Skin of body (tissue), 1 donor: ENCODE measurements at regions not wholly inside any gene's neighbourhood (a gene's known extent, or its start where the extent isn't known, plus 50 kb on each side); places are given as distances from the start of the nearest gene placed in this dataset.
"Not testable (repeated sequence)": the region's sequence is repeated elsewhere in the genome, so short reads cannot be mapped to it uniquely, and the experiment has no call there.

ENCODE experiments used
- DNase-seq: peaks from one replicate; lab custom pipeline; 2025; lab: John Stamatoyannopoulos, UW

DNA sequence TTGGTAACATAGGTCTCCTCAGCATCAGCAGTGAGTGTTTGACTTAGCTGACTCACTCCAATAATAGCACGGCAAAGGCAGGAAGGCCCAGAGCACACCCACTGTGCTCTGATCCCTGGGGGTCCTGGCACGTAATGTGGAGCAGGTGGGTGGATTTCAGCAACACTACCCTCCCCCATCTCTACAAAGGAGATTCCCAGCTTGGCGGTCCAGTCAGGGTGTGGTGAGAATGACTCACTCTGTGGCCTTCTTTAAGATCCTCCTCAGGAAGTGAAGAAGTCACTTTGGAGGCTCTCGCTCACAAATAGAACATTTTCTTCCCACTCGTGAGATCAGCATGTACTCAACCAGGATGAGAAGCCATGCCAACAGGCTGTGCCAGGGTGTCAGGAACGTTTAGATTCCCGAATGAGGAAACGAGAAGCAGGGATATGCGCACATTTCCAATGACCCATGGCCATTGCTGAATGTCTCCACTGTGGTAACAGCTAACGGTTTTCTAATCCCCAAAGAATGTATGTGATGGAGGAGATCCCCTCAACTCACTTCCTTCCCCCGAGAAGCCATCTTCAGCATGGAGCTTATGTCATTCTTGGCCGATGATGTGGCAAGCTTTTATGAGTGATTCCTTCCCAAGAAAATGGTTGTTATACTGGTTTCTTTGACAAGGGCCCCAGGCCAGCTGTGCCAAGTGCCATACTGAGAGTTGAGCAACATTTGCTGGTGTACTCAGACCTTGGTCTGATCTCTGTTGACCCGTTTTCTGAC, 365.2 kb downstream of the C16orf95 start:
- DNase-seq: no peak

DNA sequence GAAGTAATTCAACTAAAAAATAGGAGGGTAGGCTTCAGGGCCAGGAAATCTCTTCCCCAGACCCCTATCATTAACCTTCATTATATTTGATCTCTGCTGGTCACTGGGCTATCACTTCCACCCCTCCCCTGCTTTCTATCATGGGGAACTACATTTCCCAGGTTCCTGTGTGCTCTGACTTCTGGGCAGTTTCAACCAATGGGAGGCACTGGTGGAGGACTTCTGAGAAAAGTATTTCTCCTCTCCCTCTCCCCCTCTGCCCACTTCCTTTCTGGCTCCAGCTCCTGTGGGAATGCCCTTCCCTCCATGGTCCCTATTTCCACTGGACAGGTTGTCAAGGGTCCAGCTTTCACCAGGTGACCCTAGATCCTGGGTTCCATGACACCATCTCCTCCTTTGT, 364.4 kb downstream of the C16orf95 start:
- no peak for DNase-seq

DNA sequence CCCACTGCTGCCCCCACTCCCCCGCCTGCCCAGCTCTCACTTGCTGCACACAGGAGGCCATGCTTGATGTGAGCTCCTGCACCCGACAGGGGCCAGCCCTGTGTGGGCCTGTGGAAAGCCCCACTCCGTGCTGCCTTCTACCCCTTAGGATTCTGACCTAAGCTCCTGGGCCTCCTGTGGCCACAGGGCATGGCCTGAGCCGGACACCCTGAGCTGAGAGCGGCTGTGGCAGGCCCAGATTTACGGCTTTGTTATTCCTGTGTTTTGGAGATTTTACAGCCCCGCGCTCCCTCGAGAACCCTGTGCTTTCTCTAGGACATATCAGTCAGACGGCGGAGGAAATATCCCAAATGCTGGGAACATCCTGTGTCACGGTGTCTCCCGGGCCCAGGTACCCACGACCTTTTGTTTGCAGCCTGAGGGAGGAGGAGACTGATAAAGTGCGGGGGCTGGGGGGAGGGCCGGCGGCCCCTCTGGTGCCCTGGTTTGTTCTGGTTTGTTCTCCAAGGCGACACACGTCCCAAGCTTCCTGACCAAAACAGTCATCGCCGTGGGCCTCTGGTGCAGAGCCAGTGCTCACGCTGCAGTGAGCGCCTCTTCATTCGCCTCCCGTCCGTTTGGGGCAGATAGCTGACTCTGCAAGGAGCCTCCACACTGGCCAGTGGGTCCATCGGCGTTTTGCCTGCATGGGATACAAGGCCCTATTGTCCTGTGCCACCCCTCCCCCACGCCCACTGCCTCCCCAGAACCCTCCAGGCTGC, 363.4 kb downstream of the C16orf95 start:
- DNase-seq: no peak

DNA sequence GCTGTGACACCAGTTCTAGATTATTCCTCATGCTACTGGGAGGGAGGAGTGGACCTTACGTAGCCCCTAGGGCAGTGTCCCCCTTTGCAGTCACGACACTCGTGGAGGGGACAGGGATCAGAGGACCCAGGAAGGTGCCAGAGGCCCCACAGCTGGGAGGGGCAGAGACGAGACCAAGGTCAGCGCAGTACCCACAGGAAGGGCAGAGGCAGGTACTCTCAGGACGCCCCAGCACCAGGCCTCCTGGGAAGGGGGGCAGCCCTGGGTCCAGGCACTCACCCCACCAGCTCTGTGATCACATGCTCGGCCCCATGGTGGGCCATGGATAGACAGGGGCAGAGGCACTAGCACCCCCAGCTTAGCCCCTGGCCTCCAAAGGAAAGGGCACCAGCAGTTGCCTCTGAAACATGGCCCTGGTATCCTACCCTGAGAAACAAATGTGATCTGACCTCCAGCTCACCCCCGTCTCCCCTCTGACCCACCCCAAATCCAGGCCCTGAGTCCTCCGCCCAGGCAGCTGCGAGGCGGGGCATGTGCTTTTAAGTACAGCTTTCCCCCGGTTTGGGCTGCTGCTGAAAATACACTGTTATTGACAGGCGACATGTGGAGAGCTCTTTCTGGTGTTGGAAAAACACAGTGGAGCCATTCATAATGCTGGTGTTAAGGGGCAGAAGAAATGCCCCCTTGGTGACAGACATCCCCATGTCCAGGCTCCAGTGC, 361.9 kb downstream of the C16orf95 start:
- no peak for DNase-seq

DNA sequence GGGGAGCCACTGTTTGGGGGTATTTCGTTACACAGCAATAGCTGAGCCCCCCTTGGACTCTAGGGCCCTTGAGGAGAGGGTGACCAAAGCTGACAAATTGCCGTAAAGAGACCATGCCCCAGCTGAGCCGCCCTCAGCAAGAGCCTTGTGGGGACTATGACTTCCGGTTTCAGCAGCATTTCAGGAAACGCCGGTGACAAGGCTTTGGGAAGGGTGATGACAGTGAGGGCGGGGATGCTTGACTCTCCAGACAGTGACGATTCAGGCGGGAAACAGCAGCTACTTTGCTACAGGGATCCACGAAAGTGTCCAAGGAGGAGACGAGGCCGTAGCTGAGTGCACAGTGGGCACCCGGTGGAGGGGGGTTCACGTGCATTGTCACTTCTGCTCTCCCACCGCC, 360.8 kb downstream of the C16orf95 start:
- DNase-seq: no peak

DNA sequence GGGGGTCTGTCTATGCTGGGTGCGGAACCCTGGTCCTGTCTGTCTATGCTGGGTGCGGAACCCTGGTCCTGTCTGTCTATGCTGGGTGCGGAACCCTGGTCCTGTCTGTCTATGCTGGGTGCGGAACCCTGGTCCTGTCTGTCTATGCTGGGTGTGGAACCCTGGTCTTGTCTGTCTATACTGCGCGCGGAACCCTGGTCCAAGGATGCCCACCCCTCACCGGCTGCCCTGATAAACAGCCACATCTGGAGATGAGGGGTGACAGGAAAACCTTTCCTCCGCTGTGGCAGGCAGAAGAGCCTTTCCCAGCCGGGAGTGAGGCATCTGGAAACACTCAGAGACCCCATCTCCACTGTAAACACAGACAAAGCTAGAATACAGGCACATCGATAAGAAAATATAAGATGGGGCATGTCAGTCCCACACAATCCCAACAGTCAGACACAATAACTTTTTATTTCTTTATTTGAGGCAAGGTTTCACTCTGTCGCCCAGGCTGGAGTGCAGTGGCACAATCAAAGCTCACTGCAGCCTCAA, 359.5 kb downstream of the C16orf95 start:
- DNase-seq: not testable (repeated sequence)

DNA sequence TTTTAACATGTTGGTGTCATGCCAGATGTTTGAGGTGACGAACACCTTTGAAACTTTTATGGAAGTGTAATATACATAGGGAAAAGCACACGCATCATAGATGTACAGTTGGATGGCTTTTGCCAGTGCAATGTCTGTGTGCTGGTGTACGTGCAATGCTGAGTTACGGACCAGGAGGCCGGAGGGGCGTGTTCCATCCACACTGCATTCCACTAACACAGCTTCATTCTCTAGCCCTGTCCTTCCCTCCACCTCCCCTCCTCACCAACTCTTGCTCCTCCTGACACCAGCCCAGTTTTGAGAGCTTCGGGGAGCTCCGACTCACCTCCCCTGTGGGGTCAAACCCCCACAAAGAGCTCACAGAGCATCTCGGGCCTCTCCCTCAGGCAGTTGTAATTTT, 358.8 kb downstream of the C16orf95 start:
- DNase-seq: no peak

DNA sequence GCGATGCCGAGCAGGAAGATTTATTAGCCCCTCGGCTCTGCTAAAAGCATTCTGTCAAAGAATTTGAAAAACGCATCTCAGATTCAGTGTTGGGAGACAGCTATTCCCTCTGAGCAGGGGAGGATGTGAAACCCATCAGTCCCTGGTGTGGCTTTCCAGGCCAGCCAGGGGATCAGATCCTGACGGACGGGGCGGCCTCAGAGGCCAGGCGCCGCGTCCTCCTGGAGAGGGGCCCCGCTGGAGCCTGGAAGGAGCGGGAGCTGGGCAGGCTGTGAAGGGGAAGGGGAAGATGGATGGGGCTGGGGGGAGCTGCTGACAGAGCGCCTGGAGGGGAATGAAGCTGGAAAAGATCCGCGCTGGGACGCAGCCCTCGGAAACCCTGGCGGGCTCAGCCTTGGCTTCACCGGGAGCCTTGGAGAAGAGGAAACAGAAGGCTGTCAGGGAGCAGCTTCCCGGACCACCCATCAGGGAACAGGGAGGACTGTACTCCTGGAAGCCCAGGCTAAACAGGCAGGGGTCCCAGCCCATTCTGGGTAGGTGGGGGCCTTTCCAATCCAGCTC, 358.0 kb downstream of the C16orf95 start:
- DNase-seq: peak; percentile 38

DNA sequence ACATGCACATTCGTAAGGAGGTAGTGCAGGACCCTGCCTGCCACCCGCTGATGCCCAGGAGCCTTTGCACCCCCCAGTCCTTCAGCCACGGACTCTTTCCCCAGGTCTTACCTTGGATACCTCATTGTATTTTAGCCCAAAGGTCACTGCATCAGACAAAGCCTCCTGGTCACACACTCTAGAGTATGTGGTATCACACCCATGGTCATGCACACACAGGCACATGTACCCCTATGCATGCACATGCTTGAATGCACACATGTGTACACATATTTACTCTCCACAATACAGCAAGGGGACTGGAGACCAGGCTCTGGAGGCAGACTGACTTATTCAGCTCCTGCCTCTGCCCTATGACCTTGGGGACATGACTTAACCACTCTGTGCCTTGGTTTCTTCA, 357.5 kb downstream of the C16orf95 start:
- no peak for DNase-seq

DNA sequence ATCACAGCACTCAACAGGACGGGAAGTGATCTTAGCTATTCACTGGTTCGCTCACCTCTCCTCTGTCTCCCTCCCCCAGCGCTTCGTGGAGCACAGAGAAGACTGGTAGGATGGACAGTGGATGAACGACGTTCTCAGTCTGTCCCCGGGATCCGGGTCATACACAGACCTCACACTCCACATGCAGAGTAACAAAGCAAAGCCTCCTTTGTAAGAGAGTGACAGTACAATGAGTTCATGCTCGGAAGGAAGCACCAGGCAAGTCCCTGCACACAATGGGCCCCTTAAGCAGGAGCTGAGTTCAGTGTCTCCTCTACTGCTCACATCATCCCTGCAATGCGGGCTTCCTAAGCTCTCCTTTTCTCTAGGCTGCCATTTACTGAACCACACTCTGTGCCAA, 356.9 kb downstream of the C16orf95 start:
- no peak for DNase-seq

DNA sequence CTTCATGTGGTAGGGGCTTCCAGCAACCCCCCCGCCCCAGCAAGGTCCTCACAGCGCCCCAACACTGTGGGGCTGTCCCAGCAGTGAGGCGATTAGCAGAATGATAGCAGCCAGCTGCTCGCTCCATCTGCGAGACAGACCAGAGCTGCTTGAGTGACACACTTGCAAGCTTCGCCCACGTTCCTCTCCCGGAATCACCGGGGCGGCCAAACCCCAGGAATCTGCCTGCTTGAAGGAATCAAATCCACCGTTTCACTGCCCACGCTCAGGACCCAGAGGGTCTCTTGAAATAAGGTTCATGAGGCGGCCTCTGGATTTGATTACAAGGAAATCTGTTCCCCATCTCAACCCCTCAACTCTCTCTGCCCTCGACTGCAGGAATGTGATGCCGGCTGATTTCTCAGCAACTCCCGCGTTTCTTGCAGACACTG, 356.0 kb downstream of the C16orf95 start:
- peak; percentile 48 for DNase-seq

DNA sequence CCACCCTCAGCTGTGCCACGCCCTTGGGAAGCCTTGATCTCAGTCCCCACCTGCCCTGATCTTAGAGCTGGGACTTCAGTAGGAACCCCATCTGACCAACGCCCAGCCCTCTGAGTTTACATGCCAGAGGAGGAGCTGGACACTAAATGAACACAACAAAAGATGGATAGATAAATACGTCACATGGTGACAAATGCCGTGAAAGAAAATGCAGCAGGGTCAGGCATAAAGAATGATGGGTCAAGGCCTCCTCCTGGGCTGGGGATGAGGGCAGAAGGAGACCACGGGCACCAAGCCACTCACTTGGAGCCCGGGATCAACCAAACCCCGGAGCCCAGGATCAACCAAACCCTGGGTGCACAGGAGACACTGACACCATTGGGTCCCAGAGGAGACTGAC, 354.9 kb downstream of the C16orf95 start:
- DNase-seq: no peak

DNA sequence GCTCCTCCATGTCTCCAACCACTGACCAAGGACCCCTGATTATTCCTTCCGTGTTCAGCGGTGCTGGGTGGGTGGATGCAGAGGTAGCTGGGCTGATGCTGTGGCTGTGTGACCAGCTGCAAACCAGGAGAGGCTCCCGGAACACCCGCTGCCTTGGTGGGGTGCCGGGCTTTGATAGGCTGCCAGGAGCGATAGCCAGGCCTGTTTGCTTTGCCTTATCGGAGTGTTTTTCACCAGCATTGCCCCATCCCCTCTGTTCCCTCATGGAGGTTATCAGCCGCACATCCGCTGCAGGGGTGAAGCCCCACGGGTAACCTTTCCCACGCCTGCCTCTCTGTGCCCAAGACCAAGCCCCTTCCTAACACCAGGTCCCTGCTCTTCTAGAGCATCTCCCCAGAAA, 354.3 kb downstream of the C16orf95 start:
- no peak for DNase-seq

DNA sequence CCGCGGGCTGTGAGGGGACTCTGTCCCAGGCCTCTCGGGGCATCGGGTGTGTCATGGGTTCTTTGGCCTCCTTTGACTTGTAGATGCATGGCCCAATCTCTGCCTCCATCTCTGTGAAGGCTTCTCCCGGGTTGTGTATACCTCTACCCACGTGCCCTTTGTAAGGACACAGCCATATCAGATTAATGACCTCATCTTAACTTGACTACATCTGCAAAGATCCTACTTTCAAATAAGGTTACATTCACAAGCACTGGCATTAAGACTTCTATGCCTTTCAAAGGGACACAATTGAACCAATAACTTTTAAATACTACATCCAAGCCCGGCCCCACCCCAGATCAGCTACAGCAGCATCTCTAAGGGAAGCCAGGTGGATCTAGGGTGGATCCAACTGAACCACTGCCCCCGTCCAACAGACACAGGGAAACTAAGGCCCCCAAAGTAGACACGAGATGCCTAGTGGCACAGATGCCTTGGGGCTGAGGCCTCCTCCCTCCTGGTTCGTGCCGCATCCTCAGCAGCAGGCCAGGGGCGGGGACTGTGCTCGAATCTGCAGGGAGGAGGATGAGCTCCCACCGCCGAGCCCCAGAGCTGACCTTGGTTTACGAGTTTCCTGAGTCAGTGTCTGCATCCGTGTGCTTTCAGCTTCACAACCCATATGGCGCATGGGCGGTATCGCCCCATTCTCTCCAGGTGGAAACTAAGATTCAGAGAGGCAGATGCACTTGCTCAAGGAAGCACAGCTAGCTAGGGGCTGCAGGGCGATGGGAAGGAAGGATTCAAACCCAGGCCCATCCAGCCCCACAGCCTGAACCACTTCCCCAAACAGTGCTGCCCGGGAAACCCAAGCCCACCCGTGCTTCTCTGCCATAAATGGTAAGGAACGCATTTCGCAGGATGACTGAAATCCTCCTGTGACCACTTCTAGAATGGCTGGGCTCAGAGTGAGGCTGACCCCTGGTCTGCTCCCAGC, 353.3 kb downstream of the C16orf95 start:
- DNase-seq: no peak

DNA sequence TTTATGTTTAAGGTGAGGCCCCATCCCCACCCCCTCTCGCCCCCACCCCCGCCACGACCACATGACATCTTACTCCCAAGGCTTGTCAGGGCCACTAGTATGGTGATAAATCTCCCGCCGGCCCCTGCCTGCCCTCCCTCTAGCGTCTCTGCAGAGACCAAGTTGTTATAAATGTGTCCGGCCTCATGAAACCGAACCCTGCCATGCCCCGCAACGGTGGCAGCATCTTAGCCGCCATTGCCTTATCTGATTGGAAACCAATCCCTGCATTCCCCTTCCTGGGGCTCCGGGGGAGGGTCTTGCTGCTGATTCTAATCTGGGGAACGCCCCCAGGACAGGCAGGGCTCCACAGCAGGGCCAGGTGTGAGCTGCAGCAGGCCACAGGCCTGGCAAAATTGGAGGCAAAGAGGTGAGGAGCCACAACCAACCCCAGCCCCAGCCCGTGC, 352.4 kb downstream of the C16orf95 start:
- DNase-seq: no peak

DNA sequence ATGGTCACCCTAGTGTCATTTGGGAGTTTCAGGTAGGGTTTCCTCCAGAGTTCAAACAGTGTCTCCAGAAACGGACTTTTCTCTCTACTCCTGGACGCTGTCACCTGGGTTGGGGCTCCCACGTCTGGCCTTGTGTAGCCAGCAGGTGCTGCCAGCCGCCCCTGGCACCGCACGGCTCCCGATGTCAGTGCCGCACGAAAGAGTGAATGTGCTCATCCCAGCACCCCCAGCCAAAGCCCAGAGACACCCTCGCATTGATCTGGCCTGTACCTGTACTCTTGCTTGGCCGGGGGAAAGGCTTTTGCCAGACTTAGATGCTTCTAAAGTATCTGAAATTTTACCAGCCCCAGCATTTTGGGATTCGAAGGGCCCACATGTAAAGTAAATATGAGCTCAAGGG, 351.9 kb downstream of the C16orf95 start:
- no peak for DNase-seq

DNA sequence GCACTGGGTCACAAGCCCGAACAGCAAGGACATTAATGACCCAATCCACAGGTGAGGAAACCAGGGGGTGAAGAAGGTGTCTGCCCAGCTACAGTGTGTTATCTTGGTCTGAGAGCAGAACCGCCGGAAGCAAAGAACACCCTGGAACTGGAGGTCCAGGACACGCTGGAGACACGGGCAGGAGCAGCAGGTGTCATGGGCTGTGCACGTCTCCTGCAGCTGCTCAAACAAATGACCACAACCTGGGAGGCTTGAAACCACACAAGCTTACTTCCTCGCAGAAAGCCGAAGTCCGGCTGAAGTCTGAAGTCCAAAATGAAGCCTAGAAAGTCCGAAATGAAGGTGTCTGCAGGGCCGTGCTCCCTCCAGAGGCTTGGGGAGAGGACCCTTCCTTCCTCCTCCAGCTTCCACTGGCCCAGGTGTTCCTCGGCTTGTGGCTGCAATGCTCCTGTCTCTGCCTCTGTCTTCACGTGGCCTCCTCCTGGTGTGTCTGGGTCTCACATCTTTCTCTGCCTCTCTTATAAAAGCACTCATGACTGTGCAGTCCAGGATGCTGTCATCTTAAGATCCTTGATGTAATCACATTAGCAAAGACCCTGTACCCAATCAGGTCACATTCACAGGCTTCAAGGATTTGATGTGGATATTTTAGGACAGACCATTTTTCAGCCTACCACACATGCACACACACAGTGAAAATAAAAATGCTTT, 351.2 kb downstream of the C16orf95 start:
- DNase-seq: no peak

DNA sequence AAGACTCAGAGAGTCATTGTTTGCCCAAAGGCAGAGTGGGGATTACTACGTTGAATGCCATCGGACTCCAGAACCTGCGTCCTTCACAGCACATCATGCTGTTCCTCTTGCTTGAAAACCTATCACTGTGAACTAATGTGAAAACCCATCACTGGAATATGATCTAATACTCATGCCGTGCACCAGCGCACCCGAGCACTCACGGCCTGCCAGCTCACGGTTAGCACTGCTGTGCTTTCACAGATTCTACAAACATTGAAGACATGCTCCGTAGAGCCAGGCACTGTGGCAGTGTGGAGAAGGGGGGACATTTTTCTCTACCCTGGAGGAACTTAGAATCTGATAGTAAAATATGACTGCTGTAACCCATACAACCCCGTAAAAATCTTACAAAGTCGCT, 350.4 kb downstream of the C16orf95 start:
- no peak for DNase-seq

DNA sequence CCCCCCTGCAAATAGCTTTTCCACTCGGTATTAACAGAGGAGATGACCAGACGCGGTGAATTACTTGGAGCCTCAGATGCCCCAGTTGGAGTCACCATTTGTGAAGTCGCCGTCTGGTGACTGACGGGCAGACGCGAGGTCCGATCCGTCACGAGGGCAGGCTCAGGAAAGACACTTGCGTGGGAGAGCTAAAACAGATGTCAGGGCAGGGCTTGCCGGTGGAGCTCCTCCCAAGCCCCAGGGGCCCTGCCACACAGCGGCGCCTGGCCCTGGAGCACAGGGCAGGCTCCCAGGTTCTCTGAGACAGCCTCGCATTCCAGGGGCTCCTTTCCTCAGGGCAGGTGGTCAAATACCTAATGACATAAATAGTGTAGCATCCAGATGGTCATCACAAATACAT, 348.3 kb downstream of the C16orf95 start:
- no peak for DNase-seq

DNA sequence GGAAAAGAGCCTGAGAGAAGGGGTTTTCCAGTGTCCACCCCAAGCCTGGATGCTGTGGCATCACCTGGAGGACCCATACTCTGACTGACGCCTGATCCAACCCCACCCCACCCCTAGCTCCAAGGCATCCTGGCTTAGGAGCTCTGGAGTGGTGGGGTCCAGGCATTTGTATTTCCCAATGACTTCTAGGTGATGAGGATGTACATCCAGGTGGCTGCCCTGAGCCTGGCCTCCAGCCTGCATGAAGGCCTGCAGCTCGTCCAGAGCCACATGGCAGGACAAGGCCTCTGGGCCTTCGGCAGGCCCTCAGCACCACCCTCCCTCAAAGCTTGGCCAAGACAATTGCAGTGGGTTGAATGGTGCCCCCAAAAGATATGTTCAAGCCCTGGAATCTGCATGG, 347.5 kb downstream of the C16orf95 start:
- no peak for DNase-seq
